ENCODE measurements at regions not wholly inside any gene's neighbourhood (a gene's known extent, or its start where the extent isn't known, plus 50 kb on each side); places are given as distances from the start of the nearest gene placed in this dataset.

GRCh38 chr12:40451661-40452060 lies 226.9 kb downstream of the LRRK2 start:
- Mint-ChIP-seq H3K27me3 (ENCODE audit: low read depth) (no peaks in the 10 kb centered on the region), H3K4me1 (peaks cover 3 to 6% of the 10 kb centered on the region in 2 experiments; a peak in 1 of 4 replicates), H3K27ac (no peak overlapping the region), H3K36me3 (ENCODE audit: insufficient read depth in 1 of 3, low read depth in 3 of 3) (no peaks in the 10 kb centered on the region), H3K9me3 (no peaks in the 10 kb centered on the region), H3K4me3 (no peak overlapping the region)
- WGBS (ENCODE audit: extremely low coverage, insufficient read length, low lambda C conversion rate) = no CpG with 5 or more reads among the region's 1 CpG
- no peak overlapping the region for H2AFZ ChIP-seq (ENCODE audit: low read length)
- no peak for DNase-seq
- H3K23me2 ChIP-seq (ENCODE audit: insufficient read length, low read depth, low read length, poor library complexity, severe bottlenecking) = no peaks in the 10 kb centered on the region
- H2BK12ac ChIP-seq (ENCODE audit: insufficient read length, low read depth, low read length) = no peak overlapping the region
- H3K9me3 ChIP-seq (ENCODE audit: control insufficient read depth, low read depth, low read length) = no peaks in the 10 kb centered on the region
- no peaks in the 10 kb centered on the region for H3K79me2 ChIP-seq (ENCODE audit: insufficient read depth, low read length)
- H4K20me1 ChIP-seq (ENCODE audit: control insufficient read depth, insufficient read depth, insufficient read length) = no peaks in the 10 kb centered on the region
- no peaks in the 10 kb centered on the region for H3K79me1 ChIP-seq (ENCODE audit: insufficient read depth, low read depth, low read length, poor library complexity, severe bottlenecking)
- no peak overlapping the region for H4K91ac ChIP-seq (ENCODE audit: insufficient read length, low read depth, low read length)
- TF ChIP-seq CTCF (conservative IDR thresholded peaks at IDR 0.05) = no peak
- no peak overlapping the region for H2BK5ac ChIP-seq (ENCODE audit: insufficient read length, low read length)
- no peak overlapping the region for H2BK20ac ChIP-seq (ENCODE audit: low read depth, low read length, poor library complexity, severe bottlenecking)
- no peak overlapping the region for H3T11ph ChIP-seq (ENCODE audit: low read length)
- H3K14ac ChIP-seq (ENCODE audit: insufficient read depth, low read length) = no peak overlapping the region
- H3K4me1 ChIP-seq (ENCODE audit: insufficient read depth, low read length) = no peaks in the 10 kb centered on the region
- no peaks in the 10 kb centered on the region for H3K27me3 ChIP-seq (ENCODE audit: insufficient read depth, low read length)
- no peak overlapping the region for H4K5ac ChIP-seq (ENCODE audit: insufficient read length, low read depth, low read length)
- H4K8ac ChIP-seq (replicated peaks; ENCODE audit: insufficient read length, low read depth, low read length) = no peak overlapping the region
- H2BK15ac ChIP-seq (ENCODE audit: low read depth, low read length) = no peak overlapping the region
- H3K23ac ChIP-seq (ENCODE audit: insufficient read length, low read depth, low read length) = no peak overlapping the region
- no peak overlapping the region for H3K18ac ChIP-seq (ENCODE audit: insufficient read length, low read depth, low read length)
- no peak overlapping the region for H3K9ac ChIP-seq (ENCODE audit: extremely low read depth, insufficient read length, low read length)
- no peak overlapping the region for H3K27ac ChIP-seq (ENCODE audit: insufficient read length, low read depth, low read length)
- H3K4ac ChIP-seq (ENCODE audit: low read depth, low read length) = no peak overlapping the region
- H3K4me2 ChIP-seq (ENCODE audit: insufficient read depth, insufficient read length, low read length) = no peak overlapping the region
- H2AK5ac ChIP-seq (ENCODE audit: insufficient read length, low read length) = no peak overlapping the region
- no peak overlapping the region for H2BK120ac ChIP-seq (ENCODE audit: low read depth, low read length, poor library complexity, severe bottlenecking)
- H3K56ac ChIP-seq (ENCODE audit: insufficient read length, low read depth, low read length) = no peak overlapping the region

Measured in H9 (cell line).